HG03045 (cell line): ENCODE measurements at regions not wholly inside any gene's neighbourhood (a gene's known extent, or its start where the extent isn't known, plus 50 kb on each side); places are given as distances from the start of the nearest gene placed in this dataset.

Source experiments
- ATAC-seq: cut with Tn5 transposase; IDR thresholded peaks from one replicate; pipeline ENCODE4 v1.9.1; 2021; ENCODE audit warnings: mild to moderate bottlenecking, moderate library complexity; ENCODE audit not compliant: unreplicated experiment

DNA sequence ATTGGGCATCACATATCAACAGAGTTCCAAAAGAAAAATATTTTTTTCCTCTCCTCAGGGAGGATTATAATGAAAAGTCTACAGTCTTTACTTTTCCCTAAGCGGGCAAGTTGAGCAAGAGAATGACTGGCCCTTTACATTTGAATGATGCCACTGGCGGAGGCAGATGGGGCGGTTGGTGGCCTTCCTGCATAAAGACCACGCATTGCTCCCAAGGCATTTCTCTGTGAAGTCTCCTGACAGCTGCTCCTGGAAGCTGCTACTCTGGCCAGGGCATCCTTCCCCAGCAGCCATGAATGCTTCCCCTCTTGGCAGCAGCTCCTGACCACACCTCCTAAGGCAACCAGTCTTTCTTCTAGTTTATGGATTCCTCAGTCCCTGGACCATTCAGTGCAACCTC is 161.1 kb upstream of the RRP15 start:
- ATAC-seq, result no peak

DNA sequence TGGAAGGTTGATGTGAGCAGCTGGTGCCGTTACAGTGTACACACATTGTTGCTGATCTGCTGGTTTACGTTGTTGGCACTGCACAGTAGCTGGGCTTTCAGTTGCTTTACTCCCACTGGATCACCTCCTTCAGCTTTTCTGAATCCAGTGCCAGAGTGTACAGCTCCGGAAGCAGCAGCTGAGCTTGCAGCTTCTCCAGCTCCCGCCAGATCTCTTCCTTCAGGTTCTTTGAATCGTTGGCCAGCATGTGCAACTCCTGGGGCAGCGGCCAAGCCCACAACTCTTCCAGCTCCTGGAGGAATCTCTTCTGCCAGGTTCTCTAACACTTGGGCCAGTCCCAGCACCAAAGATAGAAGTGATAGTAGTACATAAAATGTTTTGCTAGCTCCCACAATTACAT is 149.7 kb upstream of the RRP15 start:
- ATAC-seq, result no peak

DNA sequence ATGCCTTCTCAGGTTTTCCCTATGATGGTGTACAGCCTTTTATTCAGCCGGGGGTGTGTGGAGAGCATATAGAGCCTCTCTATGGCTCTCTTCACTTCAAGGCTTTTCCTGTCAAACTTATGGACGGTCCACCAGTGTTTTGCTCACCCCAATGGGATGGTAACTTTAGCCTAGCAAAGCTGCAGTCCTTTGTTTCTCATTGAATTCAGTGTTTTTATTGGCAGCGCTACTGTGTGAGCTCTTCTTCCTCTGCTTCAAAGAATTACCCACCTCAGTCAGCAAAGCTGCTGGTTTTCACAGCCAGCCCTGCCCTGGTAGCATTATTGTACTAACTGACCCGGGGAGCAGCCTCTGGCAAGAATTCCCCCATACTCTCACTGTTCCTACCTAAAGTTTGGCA is 145.3 kb upstream of the RRP15 start:
- ATAC-seq, result no peak

DNA sequence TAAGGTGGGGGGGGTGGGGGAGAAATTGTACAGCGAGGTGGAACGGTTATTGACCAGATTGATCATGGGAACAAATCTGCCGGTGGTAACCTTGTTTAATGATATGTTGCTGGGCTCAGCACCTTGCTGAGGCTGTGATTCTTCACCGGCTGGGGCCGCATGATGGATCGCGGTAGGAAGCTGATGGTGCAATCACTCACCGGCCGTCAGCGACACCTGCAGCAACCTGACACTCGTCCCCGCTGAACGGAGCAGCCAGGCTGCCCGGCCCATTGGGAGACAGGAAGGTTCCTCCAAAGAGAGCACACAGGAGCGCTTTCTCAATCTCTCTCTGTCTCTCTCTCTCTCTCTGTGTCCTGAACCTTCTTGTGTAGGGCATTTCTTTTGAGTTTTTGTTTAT is 128.5 kb upstream of the RRP15 start:
- ATAC-seq, result no peak

DNA sequence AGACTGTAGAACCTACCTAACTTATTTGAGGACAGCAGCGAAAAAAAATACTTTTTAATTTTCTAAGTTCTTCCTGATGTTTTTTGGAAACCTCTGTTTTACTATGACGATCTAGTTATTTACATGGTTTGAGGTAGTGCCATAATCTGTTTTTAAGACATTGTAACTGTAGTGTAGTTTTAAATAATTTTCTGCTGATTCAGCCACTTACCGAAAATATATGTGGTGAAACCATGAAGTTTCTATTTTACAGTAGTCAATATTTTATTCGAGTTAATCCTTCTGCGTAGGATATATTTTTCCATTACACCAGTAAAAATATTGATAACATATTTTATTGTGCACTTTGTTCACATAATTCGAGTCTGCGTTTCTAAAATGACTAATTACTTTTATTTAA is 121.7 kb upstream of the RRP15 start:
- no peak for ATAC-seq

DNA sequence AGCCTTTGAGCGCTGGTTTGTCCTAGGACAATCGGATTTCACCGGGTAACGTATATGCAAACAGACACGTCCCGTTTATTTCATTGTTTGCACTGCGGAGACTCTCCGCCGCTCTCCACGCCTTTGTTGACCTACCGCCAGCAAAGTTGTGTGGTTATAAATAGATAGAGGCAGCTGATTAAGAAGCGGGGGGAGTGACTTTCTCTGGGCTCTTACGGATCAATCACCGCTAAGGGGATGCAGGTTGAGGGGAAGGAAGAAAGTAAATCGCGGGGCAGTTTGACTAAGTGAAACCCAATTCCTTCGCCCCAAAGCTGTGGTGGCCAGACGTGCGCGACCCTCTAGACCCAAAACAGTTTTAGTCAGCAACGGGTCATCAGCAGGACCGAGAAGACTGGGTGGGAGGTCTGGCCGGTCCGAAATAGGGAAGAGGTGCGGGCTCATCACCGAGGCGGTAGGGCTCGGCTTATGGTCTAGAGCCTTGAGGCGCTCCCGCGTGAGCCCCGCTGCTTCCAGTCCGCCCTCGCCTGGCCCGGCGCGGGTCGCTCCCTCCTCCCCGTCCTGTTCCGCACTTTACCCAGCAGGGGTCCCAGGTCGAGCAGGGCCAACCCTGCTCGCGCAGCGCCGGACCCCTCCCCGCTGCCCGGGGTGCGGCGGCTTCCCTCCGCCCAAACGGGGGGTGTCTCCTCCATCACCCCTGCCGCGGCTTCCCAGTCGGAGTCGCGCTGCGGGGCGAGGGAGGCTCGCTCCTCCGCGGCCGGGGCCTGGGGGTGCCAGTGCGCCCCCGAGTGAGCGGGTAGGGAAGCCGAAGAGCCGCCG is 120.8 kb upstream of the RRP15 start:
- peak; percentile 57 for ATAC-seq

DNA sequence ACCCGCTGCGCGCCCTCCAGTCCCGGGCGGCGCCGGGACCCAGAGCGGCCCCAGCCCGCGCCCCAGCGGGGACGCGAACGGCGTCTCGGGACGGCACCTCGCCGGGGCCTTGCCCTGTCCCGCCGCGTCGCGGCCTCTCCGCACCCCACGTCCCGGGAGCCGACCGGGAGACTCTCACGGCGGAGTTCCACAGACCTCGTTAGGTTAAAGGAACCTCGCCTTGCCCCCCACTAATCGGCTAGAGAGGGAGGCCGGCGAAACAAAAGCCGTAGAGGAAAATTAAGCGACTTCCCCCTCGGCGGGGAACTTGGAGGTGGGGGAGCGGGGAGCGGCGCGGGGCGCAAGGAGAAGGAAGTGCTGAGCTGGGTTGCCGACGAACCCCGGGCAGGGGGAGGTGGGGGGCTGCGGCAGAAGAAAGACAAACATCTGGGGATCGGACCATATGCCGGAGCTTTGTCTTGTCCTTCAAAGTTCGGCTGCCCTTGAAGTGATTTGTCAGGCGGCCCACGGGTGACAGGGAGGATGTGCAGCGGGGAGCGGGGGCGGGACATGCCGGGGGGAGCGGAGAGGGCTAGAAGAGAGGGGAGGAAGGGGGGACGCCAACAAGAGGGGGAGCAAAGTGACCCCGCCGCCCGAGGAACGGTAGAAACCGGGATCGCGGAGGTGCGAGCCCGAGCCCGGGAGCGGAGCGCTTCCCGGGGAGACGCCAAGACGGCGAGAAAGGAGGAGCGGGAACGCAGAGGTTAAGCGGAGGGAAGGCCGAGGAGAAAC is 120.0 kb upstream of the RRP15 start:
- ATAC-seq, result peak; percentile 57

DNA sequence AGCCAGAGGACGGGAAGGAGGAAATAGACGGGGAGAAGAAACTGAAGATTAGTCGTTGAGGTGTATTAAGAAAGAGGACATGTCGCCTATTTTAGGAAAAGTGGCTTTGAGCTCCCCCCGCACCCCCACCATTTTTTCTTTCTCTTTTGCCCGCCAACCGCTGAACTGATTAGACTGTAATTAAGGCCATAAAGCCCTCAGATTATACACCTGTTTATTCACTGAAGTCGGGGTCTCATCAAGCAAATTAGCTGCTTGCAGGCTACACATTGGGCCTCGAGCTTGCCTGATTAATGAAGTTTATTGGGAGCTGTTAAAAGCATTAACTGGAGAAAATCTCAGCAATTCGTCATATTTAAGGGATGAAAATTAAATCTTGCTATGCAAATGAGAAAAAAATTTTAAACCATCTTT is 119.4 kb upstream of the RRP15 start:
- no peak for ATAC-seq

DNA sequence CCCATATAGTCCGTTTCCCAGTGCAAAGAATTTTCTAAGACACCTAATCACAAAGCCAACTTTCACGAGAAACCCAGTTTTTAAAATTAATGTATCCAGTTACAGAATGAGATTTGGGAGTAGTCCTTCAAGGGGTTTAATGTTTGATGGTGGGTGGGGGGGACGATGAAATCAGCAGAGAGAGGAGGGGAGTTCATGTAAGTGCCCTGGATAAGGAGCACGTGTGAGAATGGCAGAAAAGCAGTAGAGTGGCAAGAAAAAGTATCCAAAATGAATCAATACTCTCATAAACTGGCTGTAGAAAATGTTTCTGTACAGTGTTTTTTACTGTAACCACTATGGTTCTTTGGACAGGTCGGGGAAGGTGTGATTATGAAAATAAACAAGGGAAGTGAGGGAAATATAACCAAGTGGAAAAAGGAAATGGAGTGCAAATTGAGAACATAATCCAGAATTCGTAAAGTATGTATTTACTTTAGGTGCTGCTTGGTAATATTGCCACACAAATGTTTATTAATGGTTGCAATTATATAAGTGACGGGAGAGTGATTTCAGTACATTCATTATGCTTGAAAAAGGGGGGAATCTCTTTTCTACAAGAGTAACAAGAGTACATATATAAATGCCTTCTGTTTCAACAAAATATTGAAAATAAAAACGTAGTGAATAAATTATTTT is 118.7 kb upstream of the RRP15 start:
- no peak for ATAC-seq

DNA sequence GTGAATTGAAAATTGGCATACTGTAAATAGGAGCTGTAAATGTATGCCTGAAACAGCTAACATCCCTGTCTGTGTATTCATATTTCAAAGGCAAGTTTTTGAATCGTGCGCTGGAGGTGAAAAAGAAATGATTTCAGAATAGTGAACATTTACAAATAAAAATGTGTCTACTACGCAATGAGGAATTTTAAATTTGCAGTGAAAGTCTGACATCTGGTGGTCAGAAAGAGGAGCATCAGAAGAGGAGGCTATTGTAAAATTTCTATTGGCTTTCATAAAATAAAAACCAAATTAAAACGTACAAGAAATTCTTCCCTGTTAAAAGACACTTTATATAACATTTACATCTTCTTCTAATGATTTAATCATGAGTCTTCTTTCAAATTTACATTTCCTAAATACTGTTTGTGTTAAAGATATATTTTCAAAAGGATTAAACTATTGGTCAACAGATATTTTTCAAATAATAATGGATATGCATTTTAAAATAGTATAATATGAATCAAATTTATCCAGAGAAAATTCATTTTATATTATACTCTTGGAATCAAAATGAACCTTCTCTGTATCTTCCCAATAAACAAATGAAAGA is 113.7 kb upstream of the RRP15 start:
- no peak for ATAC-seq

DNA sequence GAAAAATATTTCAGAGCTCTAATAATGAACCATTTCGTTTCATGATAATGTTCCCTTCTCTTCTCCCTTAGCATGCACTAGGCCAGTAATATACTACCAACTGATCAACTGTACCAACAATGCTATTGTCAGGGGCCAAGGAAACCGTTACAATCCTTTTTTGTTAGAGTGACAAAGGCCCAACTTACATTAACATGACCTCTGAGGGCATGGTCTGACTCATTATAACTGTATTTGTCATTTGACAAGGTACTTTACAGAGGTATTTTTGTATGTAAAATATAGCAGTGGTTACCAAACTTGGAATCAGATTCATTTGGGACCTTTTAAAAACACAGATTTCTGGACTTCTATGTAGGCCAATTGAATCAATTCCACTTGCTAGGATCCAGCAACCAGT is 102.6 kb upstream of the RRP15 start:
- no peak for ATAC-seq

DNA sequence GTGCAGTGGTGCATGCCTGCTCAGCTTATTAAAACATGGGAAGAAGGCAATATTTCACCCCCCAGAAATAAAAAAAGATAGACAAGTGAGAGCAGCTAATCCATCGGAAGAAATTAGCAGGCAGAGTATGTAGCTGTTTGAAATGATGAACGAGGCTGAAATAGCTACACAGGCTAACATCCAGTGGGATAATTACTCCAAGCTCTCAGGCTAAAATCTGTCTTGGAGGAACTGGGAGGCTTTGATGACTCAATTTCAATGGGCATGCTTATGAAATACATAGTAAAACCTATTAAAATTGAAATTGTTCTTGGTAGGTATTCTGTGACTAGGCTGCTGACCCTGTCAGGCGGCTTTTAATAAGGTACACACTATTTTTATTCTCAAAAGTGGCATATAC is 84.1 kb upstream of the RRP15 start:
- ATAC-seq, result no peak

DNA sequence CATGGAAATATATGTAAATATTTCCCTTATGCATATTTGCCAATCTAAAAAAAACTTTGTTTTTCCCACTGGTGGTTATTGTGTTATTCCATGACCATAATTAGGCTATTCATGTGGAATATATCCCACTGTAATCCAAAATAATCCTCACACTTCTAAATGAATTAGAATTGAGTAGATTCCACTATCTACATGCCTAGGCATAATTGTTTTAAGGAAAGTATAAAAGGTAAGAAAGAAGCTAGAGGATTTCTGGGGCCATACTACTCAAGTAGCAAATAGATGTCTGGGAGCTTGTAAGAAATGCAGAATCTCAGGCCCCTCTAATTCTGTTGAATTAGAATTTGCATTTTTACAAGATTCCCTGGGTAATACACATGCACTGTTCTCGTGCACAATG is 83.5 kb upstream of the RRP15 start:
- ATAC-seq, result no peak

DNA sequence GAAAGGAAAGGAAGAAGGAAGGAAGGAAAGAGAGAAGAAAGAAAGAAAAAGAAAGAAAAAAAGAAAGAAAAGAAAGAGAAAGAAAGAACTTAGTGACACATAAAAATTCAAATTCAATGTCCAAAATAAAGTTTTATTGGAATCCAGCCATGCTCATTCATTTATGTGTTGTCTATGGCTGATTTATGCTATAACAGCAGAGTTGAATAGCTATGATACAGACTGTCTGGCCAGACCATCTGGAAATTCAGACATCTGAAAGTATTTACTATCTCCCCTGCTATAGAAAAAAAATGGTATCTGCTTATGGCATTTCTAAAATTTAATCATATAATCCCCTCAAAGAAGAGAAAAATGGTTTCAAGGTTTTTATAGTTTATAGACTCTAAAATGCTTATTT is 79.4 kb upstream of the RRP15 start:
- ATAC-seq, result no peak

DNA sequence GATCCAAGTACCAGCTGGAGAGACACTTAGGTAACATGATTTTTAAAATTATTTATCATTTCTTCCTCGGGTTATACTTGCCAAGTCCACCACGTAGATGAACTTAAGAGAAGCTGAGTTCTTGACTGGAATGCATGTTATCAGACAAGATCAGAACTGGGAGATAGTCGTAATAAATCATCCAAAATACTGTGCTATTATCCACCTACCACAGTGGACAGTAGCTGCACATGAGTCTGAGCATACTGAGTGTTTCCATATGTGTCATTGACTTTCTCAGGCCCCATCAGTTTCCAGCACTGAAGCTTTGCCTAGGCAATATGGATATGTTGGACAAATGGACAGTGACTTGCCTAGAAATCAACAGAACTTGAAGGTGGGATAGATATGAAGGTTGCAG is 77.9 kb upstream of the RRP15 start:
- ATAC-seq, result no peak

DNA sequence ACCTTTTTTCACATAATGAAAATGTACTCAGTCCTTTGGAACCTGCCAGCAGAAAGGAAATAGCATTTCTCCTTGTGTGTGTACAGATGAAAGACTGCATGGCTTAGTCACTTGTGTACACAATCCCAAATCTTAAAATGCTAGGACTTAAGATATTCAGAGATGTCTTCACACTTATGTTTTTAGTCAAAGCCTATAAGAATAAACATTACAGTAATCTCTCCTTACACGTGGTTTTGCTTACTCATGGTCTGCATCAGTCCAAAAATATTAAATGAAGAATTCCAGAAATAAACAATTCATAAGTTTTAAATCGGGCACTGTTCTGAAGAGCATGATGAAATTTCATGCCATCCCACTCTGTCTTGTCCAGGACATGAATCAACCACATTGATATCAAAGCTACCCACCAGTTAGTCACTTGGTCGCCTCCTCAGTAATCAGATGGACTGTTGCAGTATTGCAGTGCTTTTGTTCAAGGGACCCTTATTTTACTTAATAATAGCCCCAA is 75.7 kb upstream of the RRP15 start:
- no peak for ATAC-seq

DNA sequence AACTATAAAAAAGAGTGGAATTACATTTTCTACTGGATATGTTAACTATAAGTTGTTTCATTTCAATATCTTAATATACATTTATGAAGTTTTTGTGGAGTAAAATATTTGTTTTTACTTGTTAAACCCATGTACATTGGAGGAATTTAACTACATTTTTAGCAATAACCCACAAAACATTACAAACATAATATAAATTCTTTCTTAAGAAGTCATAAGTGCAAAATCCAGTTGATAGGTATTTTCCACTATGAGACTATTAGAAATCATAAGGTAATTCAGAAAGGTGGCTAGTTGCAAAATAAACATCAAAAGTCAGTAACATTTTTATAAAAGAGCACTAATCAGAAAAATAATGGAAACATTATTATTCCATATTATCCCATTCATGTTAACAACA is 73.9 kb upstream of the RRP15 start:
- ATAC-seq, result no peak

DNA sequence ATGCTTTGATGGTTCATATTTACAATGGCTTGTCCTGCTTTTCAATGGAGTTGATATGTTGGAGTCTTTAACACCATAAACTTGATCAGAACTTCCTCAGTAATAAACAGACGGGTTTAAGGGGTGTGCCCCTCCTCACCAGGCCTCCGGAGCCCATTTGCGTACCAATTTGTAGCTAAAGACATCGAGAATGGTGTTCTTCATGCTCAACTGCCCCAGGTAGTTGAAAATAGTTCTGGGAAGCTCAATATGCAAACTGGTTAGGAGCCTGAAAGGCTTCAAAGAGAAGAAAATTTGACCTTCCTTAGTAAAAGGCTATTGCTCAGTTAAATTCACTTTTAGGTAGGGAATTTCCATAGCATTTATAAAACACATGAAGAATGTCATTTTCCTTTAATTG is 68.1 kb upstream of the RRP15 start:
- no peak for ATAC-seq

DNA sequence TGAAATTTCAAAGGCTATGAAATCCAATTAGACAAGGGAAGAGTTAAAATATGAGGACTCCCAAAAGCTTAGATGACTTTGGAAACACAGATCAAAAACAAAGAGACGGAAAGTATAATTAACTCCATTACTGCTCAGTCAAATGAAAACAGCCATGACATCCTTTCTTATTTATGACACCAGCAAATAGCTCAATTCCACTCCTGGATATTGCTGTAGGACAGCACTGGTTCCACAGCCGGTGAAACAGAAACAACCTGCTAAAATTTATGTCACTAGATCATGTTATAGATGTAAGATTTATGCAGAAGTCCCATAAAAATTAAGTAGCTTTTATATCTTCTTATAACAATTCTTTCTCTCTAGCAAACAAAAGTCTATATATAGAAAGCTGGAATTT is 65.6 kb upstream of the RRP15 start:
- ATAC-seq, result no peak

DNA sequence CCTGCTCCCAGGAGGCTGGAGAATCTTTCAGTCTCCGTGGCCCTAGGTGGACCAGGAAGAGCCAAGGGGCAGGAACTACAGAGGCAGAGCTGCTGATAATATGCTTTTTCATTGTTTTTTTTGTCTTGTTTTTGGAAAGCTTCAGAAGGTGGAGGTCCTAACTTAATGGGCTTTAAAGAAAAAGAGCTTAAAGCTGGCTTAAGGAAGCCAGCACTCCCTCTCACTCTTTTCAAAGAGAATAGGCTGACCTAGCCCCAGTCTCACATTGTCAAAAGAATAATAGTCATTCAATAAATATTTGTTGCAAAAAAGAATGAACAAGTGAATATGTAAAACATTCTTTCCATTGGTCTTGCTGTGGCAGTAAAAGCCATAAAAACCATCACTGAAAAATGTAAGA is 61.0 kb upstream of the RRP15 start:
- no peak for ATAC-seq

DNA sequence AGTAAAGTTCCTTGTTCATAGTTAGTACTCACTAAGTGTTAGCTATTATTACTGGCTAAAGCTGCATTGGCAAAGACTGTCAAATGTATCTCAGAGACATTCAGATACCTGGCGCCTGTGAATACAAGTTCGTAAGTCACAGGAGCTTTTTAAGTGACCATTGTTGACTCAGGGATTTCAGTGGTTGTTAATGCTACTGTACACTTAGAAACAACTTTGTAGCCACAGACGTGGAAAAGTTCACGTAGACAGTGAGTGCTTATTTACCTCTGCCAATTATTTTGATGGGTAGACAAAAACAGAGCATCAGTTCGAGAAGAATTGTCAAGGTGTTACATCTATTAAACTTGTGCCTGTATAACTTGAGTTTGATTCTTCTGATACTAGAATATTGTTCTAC is 59.1 kb upstream of the RRP15 start:
- no peak for ATAC-seq
